ENCODE measurements at regions not wholly inside any gene's neighbourhood (a gene's known extent, or its start where the extent isn't known, plus 50 kb on each side); places are given as distances from the start of the nearest gene placed in this dataset.

- peaks cover 3% of the 10 kb centered on the region for H3K36me3 Mint-ChIP-seq (ENCODE audit: insufficient read depth)
- ATAC-seq (no peak), DNase-seq (no peak)
- H3K9me3 Mint-ChIP-seq: peaks cover 4% of the 10 kb centered on the region
- no peaks in the 10 kb centered on the region for H3K27me3 Mint-ChIP-seq (ENCODE audit: low read depth)
- H3K4me3 Mint-ChIP-seq: no peak overlapping the region
- peaks cover 87% of the 10 kb centered on the region for H3K4me1 Mint-ChIP-seq (ENCODE audit: low read depth)
Measured at GRCh38 chr2:12498286-12498685, 218.4 kb upstream of the TRIB2 start.

- Mint-ChIP-seq H3K9me3 (peaks cover 4% of the 10 kb centered on the region), H3K4me1 (ENCODE audit: low read depth) (peaks cover 87% of the 10 kb centered on the region), H3K36me3 (ENCODE audit: insufficient read depth) (peaks cover 3% of the 10 kb centered on the region), H3K4me3 (no peak overlapping the region), H3K27me3 (ENCODE audit: low read depth) (no peaks in the 10 kb centered on the region)
- no peak for DNase-seq
- ATAC-seq: no peak
Measured at GRCh38 chr2:12498704-12499103, 218.0 kb upstream of the TRIB2 start.

DNA sequence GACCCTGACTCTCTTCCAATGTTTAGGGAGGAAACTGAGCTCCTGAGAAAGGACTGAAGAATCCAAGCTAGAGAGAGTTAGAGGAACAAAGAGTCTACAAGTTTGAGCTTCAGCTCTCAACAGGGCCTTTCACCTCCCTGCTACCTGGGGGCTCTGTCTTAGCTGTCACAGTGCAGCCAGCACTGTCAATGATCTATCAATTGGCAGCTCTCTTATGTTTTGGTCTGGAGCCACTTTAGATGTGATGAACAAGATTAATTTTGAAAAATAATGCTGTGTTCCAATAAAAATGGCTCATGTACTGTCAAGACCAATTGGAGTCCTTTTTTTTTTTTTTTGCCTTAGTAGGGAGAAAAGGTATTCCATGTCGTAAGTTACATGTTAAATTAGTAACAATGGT, 215.8 kb upstream of the TRIB2 start:
- Mint-ChIP-seq H3K4me3 (peak overlapping the region; percentile 42), H3K27me3 (ENCODE audit: low read depth) (no peaks in the 10 kb centered on the region), H3K9me3 (peaks cover 4% of the 10 kb centered on the region), H3K36me3 (ENCODE audit: insufficient read depth) (peaks cover 6% of the 10 kb centered on the region), H3K4me1 (ENCODE audit: low read depth) (peaks cover 97% of the 10 kb centered on the region)
- no peak for DNase-seq
- ATAC-seq: no peak

- ATAC-seq: peak; percentile 71 to 73
- H3K4me1 Mint-ChIP-seq (ENCODE audit: low read depth): peaks cover 97% of the 10 kb centered on the region
- peak overlapping the region; percentile 42 for H3K4me3 Mint-ChIP-seq
- no peaks in the 10 kb centered on the region for H3K9me3 Mint-ChIP-seq
- DNase-seq: peak; percentile 61
- no peaks in the 10 kb centered on the region for H3K27me3 Mint-ChIP-seq (ENCODE audit: low read depth)
- peaks cover 3% of the 10 kb centered on the region for H3K36me3 Mint-ChIP-seq (ENCODE audit: insufficient read depth)
Measured at GRCh38 chr2:12501469-12502158, 215.1 kb upstream of the TRIB2 start.

DNA sequence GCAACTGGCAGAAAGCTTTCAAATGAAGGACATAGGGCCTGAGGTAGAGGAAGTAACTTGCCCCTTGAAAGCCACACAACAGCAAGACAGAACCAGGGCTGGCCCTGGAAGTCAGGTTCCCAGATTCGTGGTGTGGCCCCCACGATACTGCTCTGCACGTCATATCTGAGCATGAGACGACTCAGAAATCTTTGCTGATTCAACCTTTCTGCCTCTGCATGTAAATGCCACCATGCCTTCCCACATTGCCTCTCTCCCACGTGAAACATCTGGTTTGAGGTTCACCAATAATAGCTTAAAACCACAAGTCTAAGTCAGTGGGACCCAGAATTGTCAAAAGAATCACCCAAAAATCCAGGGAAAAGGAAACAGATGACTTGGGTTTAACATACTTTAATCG, 214.0 kb upstream of the TRIB2 start:
- DNase-seq (peak; percentile 46), ATAC-seq (peak; percentile 44 to 46)
- Mint-ChIP-seq H3K4me1 (ENCODE audit: low read depth) (peaks cover 100% of the 10 kb centered on the region), H3K36me3 (ENCODE audit: insufficient read depth) (peaks cover 3% of the 10 kb centered on the region), H3K4me3 (peak overlapping the region; percentile 26), H3K27me3 (ENCODE audit: low read depth) (no peaks in the 10 kb centered on the region), H3K9me3 (no peaks in the 10 kb centered on the region)

- ATAC-seq (peak; percentile 49 to 64), DNase-seq (no peak)
- Mint-ChIP-seq H3K36me3 (ENCODE audit: insufficient read depth) (peaks cover 3% of the 10 kb centered on the region), H3K4me1 (ENCODE audit: low read depth) (peaks cover 98% of the 10 kb centered on the region), H3K27me3 (ENCODE audit: low read depth) (no peaks in the 10 kb centered on the region), H3K4me3 (no peak overlapping the region), H3K9me3 (no peaks in the 10 kb centered on the region)
Measured at GRCh38 chr2:12504443-12504842, 212.3 kb upstream of the TRIB2 start.

GRCh38 chr2:12506846-12507245, 209.9 kb upstream of the TRIB2 start:
- Mint-ChIP-seq H3K36me3 (ENCODE audit: insufficient read depth) (peaks cover 3% of the 10 kb centered on the region), H3K4me1 (ENCODE audit: low read depth) (peaks cover 93% of the 10 kb centered on the region), H3K27me3 (ENCODE audit: low read depth) (no peaks in the 10 kb centered on the region), H3K4me3 (peak overlapping the region; percentile 0), H3K9me3 (peaks cover 3% of the 10 kb centered on the region)
- peak in 1 of 2 donors; percentile 1 for ATAC-seq
- DNase-seq: no peak

GRCh38 chr2:12507295-12507694, 209.4 kb upstream of the TRIB2 start:
- DNase-seq (peak; percentile 76), ATAC-seq (peak; percentile 90 to 91)
- Mint-ChIP-seq H3K27me3 (ENCODE audit: low read depth) (no peaks in the 10 kb centered on the region), H3K9me3 (peaks cover 3% of the 10 kb centered on the region), H3K4me1 (ENCODE audit: low read depth) (peaks cover 92% of the 10 kb centered on the region), H3K36me3 (ENCODE audit: insufficient read depth) (peaks cover 3% of the 10 kb centered on the region), H3K4me3 (peak overlapping the region; percentile 1)

DNA sequence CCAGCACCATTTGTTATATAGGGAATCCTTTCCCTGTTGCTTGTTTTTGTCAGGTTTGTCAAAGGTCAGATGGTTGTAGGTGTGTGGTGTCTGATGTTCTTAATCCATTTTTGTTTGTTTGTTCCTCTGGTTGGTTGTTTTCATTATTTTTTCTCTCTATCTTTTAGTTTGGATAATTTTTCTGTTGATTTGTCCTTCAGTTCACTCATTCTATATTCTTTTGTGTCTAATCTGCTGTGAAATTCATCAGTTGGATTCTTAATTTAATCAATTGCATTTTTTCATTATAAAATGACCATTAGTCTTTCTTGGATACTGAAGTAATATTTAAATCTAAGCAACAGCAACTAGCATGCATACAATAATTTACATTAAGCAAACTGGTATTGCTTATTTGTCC, 206.7 kb upstream of the TRIB2 start:
- ATAC-seq (no peak), DNase-seq (no peak)
- Mint-ChIP-seq H3K4me1 (ENCODE audit: low read depth) (peaks cover 87% of the 10 kb centered on the region), H3K36me3 (ENCODE audit: insufficient read depth) (no peaks in the 10 kb centered on the region), H3K27me3 (ENCODE audit: low read depth) (no peaks in the 10 kb centered on the region), H3K4me3 (no peak overlapping the region), H3K9me3 (peaks cover 3% of the 10 kb centered on the region)

DNA sequence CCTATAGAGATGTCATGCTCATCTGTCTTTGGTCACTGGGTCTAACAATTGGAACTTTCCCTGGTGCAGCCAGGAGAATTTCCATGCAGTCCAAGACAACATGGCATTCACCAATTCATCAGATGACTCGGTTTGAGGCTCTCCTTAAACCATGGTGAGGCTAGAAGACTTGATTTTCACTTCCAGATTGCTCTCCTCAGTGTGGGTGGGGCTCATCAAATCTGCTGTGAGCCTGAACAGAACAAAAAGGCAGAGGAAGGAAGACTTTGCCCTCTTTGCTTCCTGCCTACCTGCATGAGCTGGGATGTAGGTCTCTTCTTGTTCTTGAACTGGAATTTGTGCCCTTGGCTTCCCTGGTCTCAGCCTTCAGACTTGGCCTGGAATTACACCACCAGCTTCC, 203.4 kb upstream of the TRIB2 start:
- Mint-ChIP-seq H3K27me3 (ENCODE audit: low read depth) (no peaks in the 10 kb centered on the region), H3K4me1 (ENCODE audit: low read depth) (peaks cover 74% of the 10 kb centered on the region), H3K9me3 (peaks cover 3% of the 10 kb centered on the region), H3K4me3 (no peak overlapping the region), H3K36me3 (ENCODE audit: insufficient read depth) (no peaks in the 10 kb centered on the region)
- peak in 1 of 2 donors; percentile 50 for ATAC-seq
- no peak for DNase-seq

DNA sequence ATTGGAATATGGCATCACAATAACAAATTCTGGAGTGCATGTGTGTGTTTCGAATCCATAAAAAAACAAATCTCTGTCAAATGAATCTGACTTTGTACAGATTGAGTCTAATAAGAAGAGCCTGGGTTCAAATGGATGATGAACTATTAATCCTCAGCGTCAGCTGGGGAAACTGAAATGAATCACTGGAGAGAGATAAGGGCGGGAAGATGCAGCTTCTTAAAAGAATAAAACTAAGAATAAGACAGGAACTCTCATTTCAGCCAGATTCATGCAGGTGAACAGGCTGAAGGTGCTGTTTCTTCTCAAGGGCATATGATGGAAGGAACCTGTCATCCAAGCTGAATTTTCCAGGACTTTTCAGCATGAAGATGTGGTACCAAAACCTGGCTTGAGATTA, 202.6 kb upstream of the TRIB2 start:
- H3K36me3 Mint-ChIP-seq (ENCODE audit: insufficient read depth): no peaks in the 10 kb centered on the region
- no peak overlapping the region for H3K4me3 Mint-ChIP-seq
- H3K27me3 Mint-ChIP-seq (ENCODE audit: low read depth): no peaks in the 10 kb centered on the region
- no peak for DNase-seq
- peaks cover 72% of the 10 kb centered on the region for H3K4me1 Mint-ChIP-seq (ENCODE audit: low read depth)
- ATAC-seq: no peak
- peaks cover 3% of the 10 kb centered on the region for H3K9me3 Mint-ChIP-seq

GRCh38 chr2:12514631-12515437, 201.9 kb upstream of the TRIB2 start:
- DNase-seq: peak; percentile 25
- peak overlapping the region; percentile 14 for H3K4me3 Mint-ChIP-seq

GRCh38 chr2:12515871-12516270, 200.9 kb upstream of the TRIB2 start:
- DNase-seq (no peak), ATAC-seq (no peak)
- no peaks in the 10 kb centered on the region for H3K9me3 Mint-ChIP-seq
- peaks cover 60% of the 10 kb centered on the region for H3K4me1 Mint-ChIP-seq (ENCODE audit: low read depth)
- H3K36me3 Mint-ChIP-seq (ENCODE audit: insufficient read depth): no peaks in the 10 kb centered on the region
- H3K4me3 Mint-ChIP-seq: no peak overlapping the region
- H3K27me3 Mint-ChIP-seq (ENCODE audit: low read depth): no peaks in the 10 kb centered on the region

More at GRCh38 chr2:12514631-12515437, 201.9 kb upstream of the TRIB2 start:
- peaks cover 69% of the 10 kb centered on the region for H3K4me1 Mint-ChIP-seq (ENCODE audit: low read depth)
- peaks cover 3% of the 10 kb centered on the region for H3K9me3 Mint-ChIP-seq
- H3K27me3 Mint-ChIP-seq (ENCODE audit: low read depth): no peaks in the 10 kb centered on the region
- H3K36me3 Mint-ChIP-seq (ENCODE audit: insufficient read depth): no peaks in the 10 kb centered on the region
- peak; percentile 76 to 88 for ATAC-seq

DNA sequence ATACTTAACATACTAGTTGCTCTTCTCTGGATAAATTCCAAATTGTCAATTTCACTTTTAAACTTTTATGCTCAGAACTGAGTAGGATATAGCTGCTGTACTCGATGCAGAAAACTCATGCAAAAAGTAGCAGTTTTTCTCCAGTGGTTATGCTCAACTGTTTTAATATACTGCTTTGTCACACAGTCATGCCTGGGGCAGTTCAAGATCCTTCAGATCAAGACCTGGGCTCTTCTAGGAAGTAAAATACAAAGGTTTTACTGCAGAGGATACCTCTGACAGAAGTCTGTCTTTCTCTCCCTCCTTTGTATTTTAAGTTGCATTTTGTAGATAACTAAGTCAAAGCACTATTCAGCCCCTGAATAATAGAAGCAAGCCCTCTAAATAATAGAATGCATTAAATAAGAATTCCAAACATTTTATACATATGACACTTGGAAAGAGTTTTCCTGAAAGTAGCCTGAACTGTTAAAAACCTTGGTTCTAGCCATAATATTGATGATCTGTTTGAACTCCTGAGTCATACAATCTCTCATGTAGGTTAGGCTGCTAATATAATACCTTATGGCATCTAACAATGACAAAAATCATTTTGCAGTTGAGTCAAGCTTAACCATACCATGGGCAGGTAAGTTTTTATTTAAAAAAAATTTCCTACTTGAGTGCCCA, 183.3 kb upstream of the TRIB2 start:
- DNase-seq (no peak), ATAC-seq (no peak)
- Mint-ChIP-seq H3K4me3 (no peak overlapping the region), H3K27me3 (ENCODE audit: low read depth) (no peaks in the 10 kb centered on the region), H3K4me1 (ENCODE audit: low read depth) (peaks cover 26% of the 10 kb centered on the region), H3K36me3 (ENCODE audit: insufficient read depth) (no peaks in the 10 kb centered on the region), H3K9me3 (no peaks in the 10 kb centered on the region)

Measured in activated T-cell treated with anti-CD3 and anti-CD28 coated beads, Interleukin-2, amount 50 U/mL, for 4 hours (primary cell).